CD4-positive, CD25-positive, alpha-beta regulatory T cell (primary cell): ENCODE measurements at regions not wholly inside any gene's neighbourhood (a gene's known extent, or its start where the extent isn't known, plus 50 kb on each side); places are given as distances from the start of the nearest gene placed in this dataset.

Experiments used
- ATAC-seq, 2 donors: fragments of 150-1000 bp; cut with Tn5 transposase; one replicate each; pipeline ENCODE4 v1.10.0; 2021; ENCODE audit warnings: low read depth in 2 of 2, moderate number of reproducible peaks in 2 of 2, moderate library complexity in 1 of 2
- DNase-seq, 3 donors: peaks; one replicate each; pipeline versions ENCODE4 v3.0.0 to v3.0.0-alpha.2; 2012 to 2022; ENCODE audit warnings: mixed read lengths in 1 of 3
- H3K27ac ChIP-seq: one replicate; pipeline ENCODE4 v1.7.0; 2013; ENCODE audit warnings: mild to moderate bottlenecking, low read length; ENCODE audit not compliant: insufficient read depth, poor library complexity, severe bottlenecking
- H3K27me3 ChIP-seq: one replicate; pipeline ENCODE4 v1.7.0; 2013; ENCODE audit warnings: low read length; ENCODE audit not compliant: control insufficient read depth, insufficient read depth
- H3K36me3 ChIP-seq: one replicate; pipeline ENCODE4 v1.7.0; 2013; ENCODE audit warnings: mild to moderate bottlenecking, low read length, moderate library complexity; ENCODE audit not compliant: control insufficient read depth, insufficient read depth
- H3K4me1 ChIP-seq: 2 replicates; pipeline ENCODE4 v1.7.0; 2013; ENCODE audit warnings: mild to moderate bottlenecking, low read length; ENCODE audit not compliant: insufficient read depth, control insufficient read depth, poor library complexity, severe bottlenecking
- H3K4me3 ChIP-seq: one replicate; pipeline ENCODE4 v1.7.0; 2013; ENCODE audit warnings: low read depth, mild to moderate bottlenecking, low read length, moderate library complexity
- H3K9me3 ChIP-seq, 2 experiments: 1 replicate in 1 of 2; 2 replicates in 1 of 2; pipeline ENCODE4 v1.7.0; 2013; ENCODE audit warnings: low read length in 2 of 2, mild to moderate bottlenecking in 1 of 2, moderate library complexity in 1 of 2; ENCODE audit not compliant: control insufficient read depth in 2 of 2
- H3K27ac Mint-ChIP-seq, 3 donors: one replicate each; pipeline ENCODE4 v1.8.0; 2020 to 2022; ENCODE audit warnings: mild to moderate bottlenecking in 3 of 3, mixed read lengths in 3 of 3, moderate library complexity in 2 of 3
- H3K27me3 Mint-ChIP-seq: one replicate; pipeline ENCODE4 v1.8.0; 2022; ENCODE audit warnings: mild to moderate bottlenecking, mixed read lengths
- H3K36me3 Mint-ChIP-seq: one replicate; pipeline ENCODE4 v1.8.0; 2020; ENCODE audit warnings: mixed read lengths
- H3K4me1 Mint-ChIP-seq, 4 donors: one replicate each; pipeline ENCODE4 v1.8.0; 2020 to 2022; ENCODE audit warnings: mixed read lengths in 4 of 4, mild to moderate bottlenecking in 1 of 4
- H3K4me3 Mint-ChIP-seq, 4 donors: one replicate each; pipeline ENCODE4 v1.8.0; 2020 to 2022; ENCODE audit warnings: mild to moderate bottlenecking in 4 of 4, mixed read lengths in 4 of 4, moderate library complexity in 3 of 4
- H3K9me3 Mint-ChIP-seq, 7 donors: one replicate each; pipeline ENCODE4 v1.8.0; 2020 to 2022; ENCODE audit warnings: mixed read lengths in 7 of 7, mild to moderate bottlenecking in 3 of 7, moderate library complexity in 2 of 7

GRCh38 chr12:94768398-94769046, 118.2 kb upstream of the TMCC3 start:
- no peak for ATAC-seq
- Histone ChIP-seq H3K4me1 (no peaks in the 10 kb centered on the region), H3K9me3 (no peaks in the 10 kb centered on the region), H3K27me3 (peaks cover 2% of the 10 kb centered on the region), H3K4me3 (no peak overlapping the region), H3K36me3 (no peaks in the 10 kb centered on the region), H3K27ac (no peak overlapping the region)
- Mint-ChIP-seq H3K4me3 (no peak overlapping the region), H3K36me3 (no peaks in the 10 kb centered on the region), H3K9me3 (peaks cover 0 to 2% (median 0%) of the 10 kb centered on the region in 7 donors), H3K27me3 (peaks cover 44% of the 10 kb centered on the region), H3K27ac (peak overlapping the region in 1 of 3 donors; percentile 18), H3K4me1 (peaks cover 0 to 3% (median 0%) of the 10 kb centered on the region in 4 donors)
- DNase-seq: no peak

- Mint-ChIP-seq H3K27me3 (peaks cover 42% of the 10 kb centered on the region), H3K9me3 (no peaks in the 10 kb centered on the region), H3K36me3 (no peaks in the 10 kb centered on the region), H3K27ac (no peak overlapping the region), H3K4me3 (no peak overlapping the region), H3K4me1 (peaks cover 0 to 4% (median 4%) of the 10 kb centered on the region in 4 donors)
- H3K27me3 ChIP-seq: peaks cover 2% of the 10 kb centered on the region
- no peak overlapping the region for H3K4me3 ChIP-seq
- H3K4me1 ChIP-seq: no peaks in the 10 kb centered on the region
- ATAC-seq: no peak
- no peaks in the 10 kb centered on the region for H3K36me3 ChIP-seq
- DNase-seq: no peak
- no peak overlapping the region for H3K27ac ChIP-seq
- H3K9me3 ChIP-seq: no peaks in the 10 kb centered on the region
These were observed 117.6 kb upstream of the TMCC3 start for GRCh38 chr12:94767956-94768355.

- Mint-ChIP-seq H3K36me3 (no peaks in the 10 kb centered on the region), H3K9me3 (peaks cover 0 to 2% (median 0%) of the 10 kb centered on the region in 7 donors), H3K27me3 (peaks cover 38% of the 10 kb centered on the region), H3K4me3 (no peak overlapping the region), H3K27ac (no peak overlapping the region), H3K4me1 (peaks cover 0 to 11% (median 9%) of the 10 kb centered on the region in 4 donors)
- Histone ChIP-seq H3K4me1 (no peaks in the 10 kb centered on the region), H3K27ac (no peak overlapping the region), H3K36me3 (no peaks in the 10 kb centered on the region), H3K4me3 (no peak overlapping the region), H3K27me3 (peaks cover 2% of the 10 kb centered on the region), H3K9me3 (no peaks in the 10 kb centered on the region)
- DNase-seq (no peak), ATAC-seq (no peak)
These were observed 116.0 kb upstream of the TMCC3 start for GRCh38 chr12:94766397-94766796.

DNA sequence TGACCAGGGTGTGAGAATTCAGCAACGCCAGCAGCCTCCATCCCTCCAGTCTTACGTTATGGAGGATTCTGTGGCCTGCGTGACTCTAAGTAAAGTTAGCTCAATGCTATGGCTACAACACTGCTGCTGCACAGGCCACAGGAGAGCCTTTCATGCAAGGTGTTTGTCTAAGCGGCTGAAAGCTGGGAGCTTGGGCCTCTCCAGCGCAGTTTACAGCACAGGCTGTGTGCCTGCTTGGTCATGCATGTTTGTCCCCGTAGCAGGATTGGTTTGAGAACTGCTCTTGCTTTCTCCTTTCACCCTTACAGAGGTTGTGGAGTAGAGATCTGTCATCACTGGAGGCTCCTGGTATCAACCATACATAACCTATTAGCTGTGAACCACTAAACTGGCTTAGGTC, 113.1 kb upstream of the TMCC3 start:
- Mint-ChIP-seq H3K9me3 (peaks cover 0 to 2% (median 0%) of the 10 kb centered on the region in 7 donors), H3K36me3 (no peaks in the 10 kb centered on the region), H3K4me3 (no peak overlapping the region), H3K27ac (no peak overlapping the region), H3K27me3 (peaks cover 18% of the 10 kb centered on the region), H3K4me1 (peaks cover 0 to 11% (median 7%) of the 10 kb centered on the region in 4 donors)
- Histone ChIP-seq H3K4me1 (no peaks in the 10 kb centered on the region), H3K36me3 (no peaks in the 10 kb centered on the region), H3K27me3 (no peaks in the 10 kb centered on the region), H3K4me3 (no peak overlapping the region), H3K27ac (no peak overlapping the region), H3K9me3 (no peaks in the 10 kb centered on the region)
- ATAC-seq (no peak), DNase-seq (no peak)

DNA sequence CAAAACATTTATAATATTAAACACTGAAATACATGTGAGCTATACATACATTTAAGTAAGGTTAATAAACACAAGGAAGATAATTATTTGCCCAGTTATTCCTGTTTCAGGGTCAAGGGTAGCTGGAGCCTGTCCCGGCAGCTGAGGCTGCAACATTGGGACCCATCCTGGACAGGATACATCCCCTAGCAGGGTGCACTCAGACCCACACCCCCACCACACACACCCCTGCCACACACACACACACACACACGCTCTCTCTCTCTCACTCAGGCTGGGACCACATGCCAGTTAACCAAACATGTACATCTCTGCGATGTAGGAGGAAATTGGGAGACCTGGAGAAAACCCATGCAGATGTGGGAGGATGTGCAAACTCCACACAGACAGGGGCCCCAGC, 112.6 kb upstream of the TMCC3 start:
- Histone ChIP-seq H3K4me3 (no peak overlapping the region), H3K4me1 (no peaks in the 10 kb centered on the region), H3K27ac (no peak overlapping the region), H3K27me3 (no peaks in the 10 kb centered on the region), H3K9me3 (no peaks in the 10 kb centered on the region), H3K36me3 (no peaks in the 10 kb centered on the region)
- Mint-ChIP-seq H3K9me3 (peaks cover 0 to 2% (median 0%) of the 10 kb centered on the region in 7 donors), H3K27ac (no peak overlapping the region), H3K4me3 (no peak overlapping the region), H3K4me1 (peaks cover 0 to 11% (median 7%) of the 10 kb centered on the region in 4 donors), H3K36me3 (no peaks in the 10 kb centered on the region), H3K27me3 (peaks cover 14% of the 10 kb centered on the region)
- DNase-seq: no peak
- peak in 1 of 2 donors; percentile 34 for ATAC-seq

- no peak overlapping the region for H3K4me3 ChIP-seq
- H3K27me3 ChIP-seq: no peaks in the 10 kb centered on the region
- DNase-seq (peak in 1 of 3 donors; percentile 66), ATAC-seq (peak in 1 of 2 donors; percentile 46)
- no peaks in the 10 kb centered on the region for H3K4me1 ChIP-seq
- Mint-ChIP-seq H3K4me3 (no peak overlapping the region), H3K9me3 (peaks cover 0 to 2% (median 0%) of the 10 kb centered on the region in 7 donors), H3K27ac (peak overlapping the region in 1 of 3 donors; percentile 70), H3K4me1 (peaks cover 0 to 11% (median 7%) of the 10 kb centered on the region in 4 donors), H3K27me3 (peaks cover 12% of the 10 kb centered on the region), H3K36me3 (no peaks in the 10 kb centered on the region)
- no peaks in the 10 kb centered on the region for H3K9me3 ChIP-seq
- H3K27ac ChIP-seq: no peak overlapping the region
- H3K36me3 ChIP-seq: no peaks in the 10 kb centered on the region
These were observed 112.0 kb upstream of the TMCC3 start for GRCh38 chr12:94762259-94762942.

- no peak overlapping the region for H3K4me3 ChIP-seq
- no peaks in the 10 kb centered on the region for H3K9me3 ChIP-seq
- H3K4me1 ChIP-seq: no peaks in the 10 kb centered on the region
- ATAC-seq (no peak), DNase-seq (no peak)
- Mint-ChIP-seq H3K27ac (no peak overlapping the region), H3K9me3 (peaks cover 0 to 2% (median 0%) of the 10 kb centered on the region in 7 donors), H3K27me3 (peaks cover 4% of the 10 kb centered on the region), H3K36me3 (no peaks in the 10 kb centered on the region), H3K4me3 (no peak overlapping the region), H3K4me1 (peaks cover 0 to 11% (median 7%) of the 10 kb centered on the region in 4 donors)
- peaks cover 2% of the 10 kb centered on the region for H3K27me3 ChIP-seq
- H3K36me3 ChIP-seq: no peaks in the 10 kb centered on the region
- H3K27ac ChIP-seq: no peak overlapping the region
These were observed 111.2 kb upstream of the TMCC3 start for GRCh38 chr12:94761559-94761958.
